ENCODE measurements at regions not wholly inside any gene's neighbourhood (a gene's known extent, or its start where the extent isn't known, plus 50 kb on each side); places are given as distances from the start of the nearest gene placed in this dataset.

- no peak for DNase-seq
Measured at GRCh38 chr5:52419357-52419756, 368.4 kb upstream of the ITGA1 start.

- no peak for DNase-seq
Measured at GRCh38 chr5:52427615-52428014, 360.1 kb upstream of the ITGA1 start.

GRCh38 chr5:52428977-52429489 lies 358.7 kb upstream of the ITGA1 start:
- no peak for DNase-seq

GRCh38 chr5:52441768-52442167 lies 345.9 kb upstream of the ITGA1 start:
- DNase-seq = no peak

GRCh38 chr5:52443187-52443586 lies 344.5 kb upstream of the ITGA1 start:
- DNase-seq = no peak

- no peak for DNase-seq
Measured at GRCh38 chr5:52448111-52448510, 339.6 kb upstream of the ITGA1 start.

GRCh38 chr5:52449516-52449915 lies 338.2 kb upstream of the ITGA1 start:
- DNase-seq = no peak

GRCh38 chr5:52452098-52452497 lies 335.6 kb upstream of the ITGA1 start:
- DNase-seq = no peak

- DNase-seq = no peak
Measured at GRCh38 chr5:52453176-52453575, 334.5 kb upstream of the ITGA1 start.

- no peak for DNase-seq
Measured at GRCh38 chr5:52455920-52456319, 331.8 kb upstream of the ITGA1 start.

GRCh38 chr5:52457810-52458209 lies 329.9 kb upstream of the ITGA1 start:
- DNase-seq = no peak

GRCh38 chr5:52466113-52466512 lies 321.6 kb upstream of the ITGA1 start:
- no peak for DNase-seq

GRCh38 chr5:52466749-52467520 lies 320.8 kb upstream of the ITGA1 start:
- no peak for DNase-seq

GRCh38 chr5:52468976-52469375 lies 318.7 kb upstream of the ITGA1 start:
- DNase-seq = no peak

GRCh38 chr5:52469420-52469819 lies 318.3 kb upstream of the ITGA1 start:
- DNase-seq = no peak

GRCh38 chr5:52469835-52470234 lies 317.9 kb upstream of the ITGA1 start:
- no peak for DNase-seq

- DNase-seq = no peak
Measured at GRCh38 chr5:52476346-52476745, 311.4 kb upstream of the ITGA1 start.

GRCh38 chr5:52481201-52481600 lies 306.5 kb upstream of the ITGA1 start:
- DNase-seq = no peak

GRCh38 chr5:52481851-52482250 lies 305.9 kb upstream of the ITGA1 start:
- no peak for DNase-seq

GRCh38 chr5:52491071-52491787 lies 296.5 kb upstream of the ITGA1 start:
- no peak for DNase-seq

GRCh38 chr5:52491818-52492217 lies 295.9 kb upstream of the ITGA1 start:
- DNase-seq = no peak

GRCh38 chr5:52497133-52497693 lies 290.5 kb upstream of the ITGA1 start:
- no peak for DNase-seq

- DNase-seq = no peak
Measured at GRCh38 chr5:52498607-52499006, 289.1 kb upstream of the ITGA1 start.

GRCh38 chr5:52502460-52502999 lies 285.2 kb upstream of the ITGA1 start:
- DNase-seq = no peak

Data from hippocampal formation (tissue), 2 donors.